ENCODE measurements at regions not wholly inside any gene's neighbourhood (a gene's known extent, or its start where the extent isn't known, plus 50 kb on each side); places are given as distances from the start of the nearest gene placed in this dataset.

DNA sequence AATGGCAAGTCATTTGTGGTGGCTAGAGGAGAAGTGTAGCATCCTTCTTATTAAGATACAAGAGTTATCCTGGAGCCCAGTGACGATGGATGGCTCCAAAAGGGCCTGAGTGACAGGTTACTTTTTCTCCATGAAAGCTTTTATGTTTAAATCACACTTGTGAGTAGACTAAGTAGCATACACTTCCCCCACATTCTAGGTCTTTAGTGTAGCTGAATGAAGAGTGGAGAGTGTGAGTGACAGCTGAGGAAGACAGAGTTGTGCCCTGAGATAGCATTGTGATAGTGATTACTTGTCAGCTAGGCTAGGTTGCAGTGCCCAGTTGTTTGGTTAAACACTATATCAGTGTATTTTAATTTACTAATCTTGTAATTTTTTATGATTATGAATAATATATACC is 337.8 kb downstream of the TENT4A start:
- intact Hi-C loops (cut with DNase I): no loop called here
- no peaks in the 10 kb centered on the region for H3K36me3 ChIP-seq

DNA sequence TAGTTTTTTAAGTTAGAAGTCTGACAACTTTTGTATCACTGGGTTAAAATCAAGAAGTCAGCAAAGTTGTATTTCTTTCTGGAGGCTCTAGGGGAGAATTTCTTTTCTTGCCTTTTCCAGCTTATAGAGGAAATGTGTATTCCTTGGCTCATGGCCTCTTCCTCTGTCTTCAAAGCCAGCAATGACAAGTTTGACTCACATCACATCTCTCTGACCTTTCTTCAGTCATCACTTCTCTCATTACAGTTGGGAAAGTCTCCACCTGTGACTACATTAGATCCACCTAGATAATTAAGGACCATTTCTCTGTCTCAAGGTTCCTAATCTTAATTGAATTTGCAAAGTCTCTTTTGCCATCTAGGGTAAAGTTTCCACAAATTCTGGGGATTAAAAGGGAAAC is 339.9 kb downstream of the TENT4A start:
- intact Hi-C loops (cut with DNase I): no loop called here
- TF ChIP-seq, protein P1, sequence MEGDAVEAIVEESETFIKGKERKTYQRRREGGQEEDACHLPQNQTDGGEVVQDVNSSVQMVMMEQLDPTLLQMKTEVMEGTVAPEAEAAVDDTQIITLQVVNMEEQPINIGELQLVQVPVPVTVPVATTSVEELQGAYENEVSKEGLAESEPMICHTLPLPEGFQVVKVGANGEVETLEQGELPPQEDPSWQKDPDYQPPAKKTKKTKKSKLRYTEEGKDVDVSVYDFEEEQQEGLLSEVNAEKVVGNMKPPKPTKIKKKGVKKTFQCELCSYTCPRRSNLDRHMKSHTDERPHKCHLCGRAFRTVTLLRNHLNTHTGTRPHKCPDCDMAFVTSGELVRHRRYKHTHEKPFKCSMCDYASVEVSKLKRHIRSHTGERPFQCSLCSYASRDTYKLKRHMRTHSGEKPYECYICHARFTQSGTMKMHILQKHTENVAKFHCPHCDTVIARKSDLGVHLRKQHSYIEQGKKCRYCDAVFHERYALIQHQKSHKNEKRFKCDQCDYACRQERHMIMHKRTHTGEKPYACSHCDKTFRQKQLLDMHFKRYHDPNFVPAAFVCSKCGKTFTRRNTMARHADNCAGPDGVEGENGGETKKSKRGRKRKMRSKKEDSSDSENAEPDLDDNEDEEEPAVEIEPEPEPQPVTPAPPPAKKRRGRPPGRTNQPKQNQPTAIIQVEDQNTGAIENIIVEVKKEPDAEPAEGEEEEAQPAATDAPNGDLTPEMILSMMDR (IDR thresholded peaks at IDR 0.05): no peak
- H3K4me1 ChIP-seq: no peaks in the 10 kb centered on the region
- no peaks in the 10 kb centered on the region for H3K27me3 ChIP-seq
- H3K9ac ChIP-seq (ENCODE audit: low read depth in 2 of 2, low read length in 2 of 2): no peak overlapping the region
- no peak overlapping the region for H3K27ac ChIP-seq
- no peak for DNase-seq
- H3K4me3 ChIP-seq: no peak overlapping the region
- H3K9me3 ChIP-seq: no peaks in the 10 kb centered on the region
- no peaks in the 10 kb centered on the region for H3K36me3 ChIP-seq

More for the DNA sequence above, 337.8 kb downstream of the TENT4A start:
- TF ChIP-seq, protein P1 (IDR thresholded peaks at IDR 0.05): no peak
- no peak for DNase-seq
- no peak overlapping the region for H3K4me3 ChIP-seq
- H3K27ac ChIP-seq: no peak overlapping the region
- no peaks in the 10 kb centered on the region for H3K9me3 ChIP-seq
- no peaks in the 10 kb centered on the region for H3K27me3 ChIP-seq
- H3K4me1 ChIP-seq: no peaks in the 10 kb centered on the region
- no peak overlapping the region for H3K9ac ChIP-seq (ENCODE audit: low read depth in 2 of 2, low read length in 2 of 2)

DNA sequence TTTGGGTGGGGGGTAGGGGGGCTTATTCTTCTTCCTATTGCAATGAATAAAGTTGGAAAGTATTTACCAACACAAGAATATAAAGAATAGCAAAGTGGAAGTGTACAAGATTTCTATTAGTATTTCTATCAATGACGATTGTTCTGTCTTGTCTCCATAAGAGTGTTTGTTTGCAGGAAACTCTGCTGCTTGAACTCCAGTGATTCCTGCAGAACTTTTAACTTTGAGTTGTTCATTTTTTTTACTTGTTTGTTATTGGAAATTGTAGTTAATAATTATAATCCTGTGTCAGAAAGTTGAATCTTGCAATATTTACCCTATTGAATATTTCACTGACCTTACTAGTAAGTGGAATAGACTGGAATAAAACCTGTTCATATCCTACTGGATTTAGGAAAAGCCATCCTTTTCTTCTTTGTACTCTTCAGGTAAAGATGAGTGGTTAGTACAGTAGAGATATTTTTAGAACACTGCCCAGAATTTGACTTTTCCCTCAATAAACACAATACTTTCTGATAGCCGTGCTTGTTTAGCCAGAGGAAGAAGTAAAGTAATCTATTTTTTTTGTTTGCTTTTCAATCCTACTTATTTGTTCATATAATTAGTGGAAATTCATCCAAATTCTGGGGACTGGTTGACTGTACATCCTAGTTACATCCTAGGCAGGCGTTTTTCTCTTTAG is 340.4 kb downstream of the TENT4A start:
- no peaks in the 10 kb centered on the region for H3K9me3 ChIP-seq
- intact Hi-C loops (cut with DNase I): no loop called here
- no peaks in the 10 kb centered on the region for H3K36me3 ChIP-seq
- H3K27me3 ChIP-seq: no peaks in the 10 kb centered on the region
- TF ChIP-seq, protein P1 (IDR thresholded peaks at IDR 0.05): no peak
- H3K27ac ChIP-seq: no peak overlapping the region
- no peak overlapping the region for H3K4me3 ChIP-seq
- no peak for DNase-seq
- no peaks in the 10 kb centered on the region for H3K4me1 ChIP-seq
- H3K9ac ChIP-seq (ENCODE audit: low read depth in 2 of 2, low read length in 2 of 2): no peak overlapping the region

DNA sequence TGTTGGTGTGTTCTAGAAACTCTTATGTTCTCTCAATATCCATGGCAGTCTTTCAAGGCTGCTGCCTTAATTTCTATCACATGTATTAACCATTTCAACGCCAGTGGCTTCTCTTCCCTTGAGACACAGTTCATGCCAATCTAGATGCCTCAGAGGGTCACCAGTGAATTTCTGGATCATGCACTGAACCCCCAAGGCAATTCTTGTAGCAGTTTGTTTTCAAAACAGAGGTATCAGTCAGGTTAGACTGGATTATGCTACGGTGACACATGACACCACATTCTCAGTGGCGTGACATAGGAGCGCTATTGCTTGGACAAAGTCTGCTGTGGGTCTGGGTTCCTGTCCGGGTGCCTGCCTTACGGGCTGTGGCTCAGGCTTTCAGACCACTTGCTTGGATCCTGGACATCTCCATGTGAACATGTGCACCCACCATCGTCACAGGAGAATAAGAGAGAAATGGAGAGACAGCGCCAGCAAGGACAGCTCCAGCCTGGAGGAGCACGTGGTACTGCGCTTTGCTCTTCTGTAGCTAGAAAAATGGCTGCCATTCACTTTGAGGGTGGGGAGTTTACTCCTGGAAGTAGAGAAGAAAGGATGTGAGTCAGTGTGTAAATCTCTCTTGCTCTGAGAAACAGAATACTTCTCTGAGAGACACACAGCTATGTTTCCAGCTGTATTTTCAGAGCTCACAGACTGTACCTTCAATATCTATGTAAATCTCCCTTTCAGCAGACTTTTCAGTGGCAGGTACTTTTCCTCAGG is 329.3 kb upstream of the ADCY2 start:
- TF ChIP-seq, protein P1 (IDR thresholded peaks at IDR 0.05): no peak
- Histone ChIP-seq H3K4me3 (no peak overlapping the region), H3K27ac (no peak overlapping the region), H3K36me3 (no peaks in the 10 kb centered on the region), H3K9me3 (no peaks in the 10 kb centered on the region), H3K4me1 (no peaks in the 10 kb centered on the region), H3K9ac (ENCODE audit: low read depth in 2 of 2, low read length in 2 of 2) (no peak overlapping the region), H3K27me3 (no peaks in the 10 kb centered on the region)
- intact Hi-C loops (cut with DNase I): no loop called here
- DNase-seq: no peak

DNA sequence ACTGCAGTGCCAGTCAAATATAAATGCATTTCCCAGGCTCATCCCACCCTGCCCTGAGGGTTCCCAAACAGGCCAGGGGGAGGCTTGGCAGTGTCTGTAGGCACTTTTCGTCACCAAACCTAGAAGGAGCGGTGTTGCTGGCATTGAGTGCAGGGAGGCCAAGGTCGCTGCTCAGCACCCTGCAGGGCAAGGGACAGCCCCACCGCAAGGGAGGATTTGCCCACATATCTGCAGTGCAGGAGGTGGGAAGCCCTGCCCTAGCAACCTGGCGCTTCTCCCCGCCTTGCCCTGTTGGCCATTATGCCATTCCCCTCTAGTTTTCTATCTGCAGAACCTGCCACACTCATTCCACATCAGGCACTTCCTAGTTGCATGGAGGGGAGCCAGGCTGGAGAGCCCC is 327.8 kb upstream of the ADCY2 start:
- Histone ChIP-seq H3K27me3 (no peaks in the 10 kb centered on the region), H3K4me1 (no peaks in the 10 kb centered on the region), H3K9me3 (no peaks in the 10 kb centered on the region), H3K27ac (no peak overlapping the region), H3K4me3 (no peak overlapping the region), H3K36me3 (no peaks in the 10 kb centered on the region), H3K9ac (ENCODE audit: low read depth in 2 of 2, low read length in 2 of 2) (no peak overlapping the region)
- intact Hi-C loops (cut with DNase I): no loop called here
- TF ChIP-seq, protein P1 (IDR thresholded peaks at IDR 0.05): no peak
- DNase-seq: no peak
